Activated CD4-positive, alpha-beta T cell treated with anti-CD3 and anti-CD28 coated beads for 1 hour (primary cell): ENCODE measurements at regions not wholly inside any gene's neighbourhood (a gene's known extent, or its start where the extent isn't known, plus 50 kb on each side); places are given as distances from the start of the nearest gene placed in this dataset.
"Not testable (repeated sequence)": the region's sequence is repeated elsewhere in the genome, so short reads cannot be mapped to it uniquely, and the experiment has no call there.

Experiments used
- DNase-seq: peaks from one replicate; pipeline ENCODE4 v3.0.0-alpha.2; 2020

GRCh38 chr2:239818086-239818485, 207.1 kb downstream of the NDUFA10 start:
- DNase-seq: no peak

GRCh38 chr2:239817468-239818031, 207.6 kb downstream of the NDUFA10 start:
- not testable (repeated sequence) for DNase-seq

- DNase-seq: no peak
These were observed 208.3 kb downstream of the NDUFA10 start for GRCh38 chr2:239816576-239817467.

GRCh38 chr2:239815671-239816070, 209.5 kb downstream of the NDUFA10 start:
- DNase-seq: no peak

GRCh38 chr2:239814861-239815601, 210.1 kb downstream of the NDUFA10 start:
- no peak for DNase-seq

- no peak for DNase-seq
These were observed 210.9 kb downstream of the NDUFA10 start for GRCh38 chr2:239814116-239814860.

GRCh38 chr2:239813261-239814115, 211.7 kb downstream of the NDUFA10 start:
- DNase-seq: no peak

GRCh38 chr2:239811806-239812560, 213.2 kb downstream of the NDUFA10 start:
- DNase-seq: no peak

GRCh38 chr2:239811111-239811781, 213.9 kb downstream of the NDUFA10 start:
- no peak for DNase-seq

GRCh38 chr2:239809391-239809790, 215.8 kb downstream of the NDUFA10 start:
- no peak for DNase-seq

GRCh38 chr2:239807568-239807967, 217.6 kb downstream of the NDUFA10 start:
- no peak for DNase-seq

- DNase-seq: no peak
These were observed 218.2 kb downstream of the NDUFA10 start for GRCh38 chr2:239806758-239807434.

GRCh38 chr2:239806276-239806675, 218.9 kb downstream of the NDUFA10 start:
- no peak for DNase-seq

- DNase-seq: no peak
These were observed 219.7 kb downstream of the NDUFA10 start for GRCh38 chr2:239805414-239805813.

GRCh38 chr2:239805043-239805329, 220.2 kb downstream of the NDUFA10 start:
- DNase-seq: no peak

GRCh38 chr2:239804161-239805042, 220.7 kb downstream of the NDUFA10 start:
- DNase-seq: no peak

- DNase-seq: no peak
These were observed 221.4 kb downstream of the NDUFA10 start for GRCh38 chr2:239803766-239804115.

GRCh38 chr2:239803102-239803765, 221.9 kb downstream of the NDUFA10 start:
- no peak for DNase-seq

GRCh38 chr2:239802185-239802649, 222.9 kb downstream of the NDUFA10 start:
- no peak for DNase-seq
